Lung (tissue), 11 donors: ENCODE measurements at regions not wholly inside any gene's neighbourhood (a gene's known extent, or its start where the extent isn't known, plus 50 kb on each side); places are given as distances from the start of the nearest gene placed in this dataset.

Experiments used
- ATAC-seq: fragments of 200-7000 bp; cut with Tn5 transposase; one replicate; pipeline ENCODE4 v1.9.1; 2020; ENCODE audit warnings: moderate number of reproducible peaks; ENCODE audit not compliant: insufficient read depth, low FRiP score
- DNase-seq, 3 donors: peaks; one replicate each; pipeline ENCODE4 v3.0.0-alpha.2; 2013 to 2017
- H3K27ac ChIP-seq, 2 donors: one replicate each; pipeline ENCODE4 v1.5.1; 2013; ENCODE audit warnings: mild to moderate bottlenecking in 2 of 2, moderate library complexity in 2 of 2, control low read depth in 1 of 2, inconsistent platforms in 1 of 2, low read depth in 1 of 2, low read length in 1 of 2
- H3K27me3 ChIP-seq, 3 donors: one replicate each; pipeline ENCODE4 v1.5.1; 2013; ENCODE audit warnings: low read length in 2 of 3; ENCODE audit not compliant: control insufficient read depth in 3 of 3, insufficient read depth in 3 of 3
- H3K36me3 ChIP-seq, 4 donors: one replicate each; pipeline ENCODE4 v1.5.1; 2013; ENCODE audit warnings: low read length in 4 of 4, mild to moderate bottlenecking in 1 of 4, moderate library complexity in 1 of 4; ENCODE audit not compliant: control insufficient read depth in 4 of 4, insufficient read depth in 4 of 4
- H3K4me1 ChIP-seq, 5 donors: one replicate each; pipeline ENCODE4 v1.5.1; 2013; ENCODE audit warnings: low read length in 5 of 5, mild to moderate bottlenecking in 2 of 5, moderate library complexity in 1 of 5; ENCODE audit not compliant: control insufficient read depth in 5 of 5, insufficient read depth in 5 of 5
- H3K4me3 ChIP-seq: one replicate; pipeline ENCODE4 v1.5.1; 2013; ENCODE audit warnings: mild to moderate bottlenecking, control low read depth, moderate library complexity
- H3K9ac ChIP-seq, 2 donors: one replicate each; pipeline ENCODE4 v1.5.1; 2013; ENCODE audit warnings: low read length in 2 of 2, control low read depth in 1 of 2; ENCODE audit not compliant: insufficient read depth in 1 of 2
- H3K9me3 ChIP-seq, 4 donors: one replicate each; pipeline ENCODE4 v1.5.1; 2013; ENCODE audit warnings: low read length in 3 of 4, mild to moderate bottlenecking in 1 of 4, moderate library complexity in 1 of 4; ENCODE audit not compliant: control insufficient read depth in 4 of 4, insufficient read depth in 3 of 4
- WGBS, 2 donors: extraction: QIAGEN DNeasy Blood & Tissue Kit; methylation state at CpG; one replicate each; pipeline ENCODE4 v1.1.7; 2013; 5-methylcytosine and 5-hydroxymethylcytosine counted together
- TF ChIP-seq, protein P1 (sequence below): IDR thresholded peaks from 2 replicates; pipeline ENCODE4 v1.5.1; 2012; ENCODE audit warnings: mild to moderate bottlenecking; ENCODE audit errors: control extremely low read depth, extremely low read depth
- donor health status: control.
- donor health status: control.
- donor health status: Bipolar disorder and iron deficiency.
- donor health status: healthy.
- donor health status: DM: yes; HTN: yes; CAD: no.

DNA sequence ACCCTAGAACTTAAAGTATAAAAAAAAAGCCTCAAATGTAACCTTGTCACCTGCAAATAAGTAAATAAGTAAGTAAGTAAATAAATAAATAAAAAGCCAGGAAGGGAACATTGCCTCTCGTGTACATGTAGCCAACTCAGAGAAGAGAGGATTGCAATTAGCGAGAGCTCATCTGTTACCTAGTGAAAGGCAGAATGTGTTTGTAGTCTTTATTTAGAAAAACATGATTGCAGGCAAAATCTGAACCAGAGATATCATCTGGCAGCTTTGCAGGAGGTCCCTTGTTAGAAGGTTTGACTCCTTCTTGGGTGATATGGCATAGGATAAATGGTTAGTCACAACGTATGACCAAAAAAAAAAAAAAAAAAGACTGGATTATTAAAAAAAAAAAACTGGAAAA is 71.6 kb upstream of the SYN2 start:
- H3K9ac ChIP-seq, result no peak overlapping the region
- no peak overlapping the region for H3K27ac ChIP-seq
- 83 to 91% methylated on average over 3 of the region's 3 CpGs for WGBS, 2 donors
- no peaks in the 10 kb centered on the region for H3K27me3 ChIP-seq
- no peak overlapping the region for H3K4me3 ChIP-seq
- no peak for DNase-seq
- H3K36me3 ChIP-seq, result no peaks in the 10 kb centered on the region
- no peak for ATAC-seq
- H3K4me1 ChIP-seq, result no peaks in the 10 kb centered on the region
- peaks cover 0 to 2% (median 0%) of the 10 kb centered on the region in 4 donors for H3K9me3 ChIP-seq
- TF ChIP-seq, protein P1, sequence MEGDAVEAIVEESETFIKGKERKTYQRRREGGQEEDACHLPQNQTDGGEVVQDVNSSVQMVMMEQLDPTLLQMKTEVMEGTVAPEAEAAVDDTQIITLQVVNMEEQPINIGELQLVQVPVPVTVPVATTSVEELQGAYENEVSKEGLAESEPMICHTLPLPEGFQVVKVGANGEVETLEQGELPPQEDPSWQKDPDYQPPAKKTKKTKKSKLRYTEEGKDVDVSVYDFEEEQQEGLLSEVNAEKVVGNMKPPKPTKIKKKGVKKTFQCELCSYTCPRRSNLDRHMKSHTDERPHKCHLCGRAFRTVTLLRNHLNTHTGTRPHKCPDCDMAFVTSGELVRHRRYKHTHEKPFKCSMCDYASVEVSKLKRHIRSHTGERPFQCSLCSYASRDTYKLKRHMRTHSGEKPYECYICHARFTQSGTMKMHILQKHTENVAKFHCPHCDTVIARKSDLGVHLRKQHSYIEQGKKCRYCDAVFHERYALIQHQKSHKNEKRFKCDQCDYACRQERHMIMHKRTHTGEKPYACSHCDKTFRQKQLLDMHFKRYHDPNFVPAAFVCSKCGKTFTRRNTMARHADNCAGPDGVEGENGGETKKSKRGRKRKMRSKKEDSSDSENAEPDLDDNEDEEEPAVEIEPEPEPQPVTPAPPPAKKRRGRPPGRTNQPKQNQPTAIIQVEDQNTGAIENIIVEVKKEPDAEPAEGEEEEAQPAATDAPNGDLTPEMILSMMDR, result no peak

DNA sequence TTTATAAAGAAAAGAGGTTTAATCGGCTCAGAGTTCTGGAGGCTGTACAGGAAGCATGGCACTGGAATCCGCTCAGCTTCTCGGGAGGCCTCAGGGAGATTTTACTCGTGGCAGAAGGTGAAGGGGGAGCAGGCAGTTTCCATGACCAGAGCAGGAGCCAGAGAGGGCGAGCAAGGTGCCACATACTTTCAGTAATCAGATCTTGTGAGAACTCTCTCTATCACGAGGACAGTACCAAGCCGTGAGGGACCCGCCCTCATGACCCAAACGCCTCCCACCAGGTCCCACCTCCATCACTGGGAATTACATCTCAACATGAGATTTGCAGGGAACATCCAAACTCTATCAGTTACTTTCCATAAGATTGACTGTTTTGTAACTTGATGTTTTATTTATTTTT is 70.7 kb upstream of the SYN2 start:
- TF ChIP-seq, protein P1, result no peak
- 78 to 82% methylated on average over 9 of the region's 9 CpGs for WGBS, 2 donors
- no peak for DNase-seq

DNA sequence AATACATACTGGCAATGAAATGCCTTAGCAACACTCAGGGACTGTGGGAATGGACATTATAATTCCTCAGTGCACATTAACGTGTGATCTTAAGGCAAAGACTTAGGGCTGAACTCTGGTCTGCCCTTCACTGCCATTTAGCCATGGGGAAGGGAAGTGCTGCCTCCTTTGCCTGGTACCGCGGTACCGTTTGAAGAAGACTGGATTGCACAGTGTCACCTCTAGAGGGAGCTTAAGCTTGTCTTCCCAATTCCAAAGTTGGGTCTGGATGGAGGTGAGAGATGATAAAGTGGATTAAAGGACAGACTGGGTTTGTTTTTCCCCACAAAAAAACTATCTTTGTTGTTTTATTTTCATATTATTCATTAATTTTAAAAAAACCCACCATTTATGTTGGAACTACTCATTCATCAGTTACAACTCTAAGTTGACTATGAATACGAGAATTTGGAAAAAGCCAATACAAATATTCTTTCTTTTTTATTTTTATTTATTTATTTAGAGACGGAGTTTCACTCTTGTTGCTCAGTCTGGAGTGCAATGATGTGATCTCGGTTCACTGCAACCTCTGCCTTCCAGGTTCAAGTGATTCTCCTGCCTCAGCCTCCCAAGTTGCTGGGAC is 60.0 kb upstream of the SYN2 start:
- no peak overlapping the region for H3K27ac ChIP-seq
- H3K27me3 ChIP-seq, result no peaks in the 10 kb centered on the region
- no peaks in the 10 kb centered on the region for H3K4me1 ChIP-seq
- no peaks in the 10 kb centered on the region for H3K9me3 ChIP-seq
- H3K36me3 ChIP-seq, result no peaks in the 10 kb centered on the region
- no peak for ATAC-seq
- TF ChIP-seq, protein P1, result peak; percentile 8
- DNase-seq, result peak in 1 of 3 donors; percentile 2
- WGBS, 2 donors, result 22 to 30% methylated on average over 7 of the region's 7 CpGs
- H3K9ac ChIP-seq, result no peak overlapping the region
- no peak overlapping the region for H3K4me3 ChIP-seq

More for the DNA sequence above, 70.7 kb upstream of the SYN2 start:
- no peak for ATAC-seq
- Histone ChIP-seq H3K9ac (no peak overlapping the region), H3K4me3 (no peak overlapping the region), H3K36me3 (no peaks in the 10 kb centered on the region), H3K27me3 (no peaks in the 10 kb centered on the region), H3K4me1 (no peaks in the 10 kb centered on the region), H3K27ac (no peak overlapping the region), H3K9me3 (peaks cover 0 to 2% (median 0%) of the 10 kb centered on the region in 4 donors)

DNA sequence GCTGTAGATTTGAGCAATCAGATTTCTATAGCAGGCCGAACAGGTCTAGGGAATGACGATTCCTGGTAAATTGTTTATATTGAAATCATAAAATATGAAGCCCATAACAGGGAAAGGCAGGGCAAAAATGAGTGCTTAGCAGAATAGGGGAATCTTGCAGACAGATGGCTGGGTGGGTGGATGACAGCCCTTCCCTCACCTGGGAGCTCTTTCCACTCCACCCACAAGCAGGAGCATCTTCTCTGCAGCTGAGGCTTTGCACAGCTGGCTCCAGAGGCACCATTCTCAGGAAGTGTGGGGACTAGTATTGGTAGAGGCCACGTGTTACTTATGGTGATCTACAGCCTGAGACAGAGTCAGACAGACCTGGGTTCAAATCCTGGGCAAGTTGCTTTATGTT is 55.9 kb upstream of the SYN2 start:
- Histone ChIP-seq H3K27ac (no peak overlapping the region), H3K27me3 (no peaks in the 10 kb centered on the region), H3K36me3 (no peaks in the 10 kb centered on the region), H3K9ac (no peak overlapping the region), H3K9me3 (peaks cover 0 to 2% (median 0%) of the 10 kb centered on the region in 4 donors), H3K4me1 (no peaks in the 10 kb centered on the region), H3K4me3 (no peak overlapping the region)
- WGBS, 2 donors, result 82 to 84% methylated on average over 3 of the region's 3 CpGs
- TF ChIP-seq, protein P1, result no peak
- no peak for ATAC-seq
- no peak for DNase-seq
